ENCODE measurements at regions not wholly inside any gene's neighbourhood (a gene's known extent, or its start where the extent isn't known, plus 50 kb on each side); places are given as distances from the start of the nearest gene placed in this dataset.

DNA sequence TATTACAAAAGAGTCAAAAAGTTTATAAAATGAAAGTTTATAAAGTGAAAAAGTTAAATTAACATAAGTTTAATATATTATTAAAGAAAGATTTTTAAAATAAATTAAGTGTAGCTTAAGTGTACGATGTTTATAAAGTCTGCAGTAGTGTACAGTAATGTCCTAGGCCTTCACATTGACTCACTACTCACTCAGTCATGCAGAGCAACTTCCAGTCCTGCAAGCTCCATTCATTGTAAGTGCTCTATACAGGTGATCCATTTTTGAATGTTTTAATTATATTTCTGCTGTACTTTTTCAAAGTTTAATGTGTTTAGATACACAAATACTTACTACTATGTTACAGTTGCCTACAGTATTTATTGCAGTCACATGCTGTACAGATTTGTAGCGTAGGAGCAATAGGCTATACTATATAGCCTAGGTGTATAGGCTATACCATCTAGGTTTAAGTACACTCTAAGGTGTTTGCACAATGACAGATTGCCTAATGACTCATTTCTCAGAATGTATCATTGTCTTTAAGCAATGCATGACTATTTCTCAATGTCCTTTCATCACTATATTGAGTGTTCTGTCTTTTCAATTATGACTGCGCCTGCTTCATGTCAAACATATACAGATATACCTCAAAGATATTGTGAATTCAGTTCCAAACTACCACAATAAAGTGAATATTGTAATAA, 1110.3 kb upstream of the MAP3K7 start:
- WGBS, 4 donors = 91 to 94% (median 93%) methylated on average over 3 of the region's 3 CpGs
- H3K4me3 ChIP-seq = no peak overlapping the region
- no peaks in the 10 kb centered on the region for H3K36me3 ChIP-seq
- H3K27ac ChIP-seq = no peak overlapping the region
- ATAC-seq (no peak), DNase-seq (no peak)
- H3K9me3 ChIP-seq = no peaks in the 10 kb centered on the region
- intact Hi-C loops (cut with DNase I) = no loop called here
- TF ChIP-seq POLR2A (IDR thresholded peaks at IDR 0.05) = no peak
- TF ChIP-seq, protein P1, sequence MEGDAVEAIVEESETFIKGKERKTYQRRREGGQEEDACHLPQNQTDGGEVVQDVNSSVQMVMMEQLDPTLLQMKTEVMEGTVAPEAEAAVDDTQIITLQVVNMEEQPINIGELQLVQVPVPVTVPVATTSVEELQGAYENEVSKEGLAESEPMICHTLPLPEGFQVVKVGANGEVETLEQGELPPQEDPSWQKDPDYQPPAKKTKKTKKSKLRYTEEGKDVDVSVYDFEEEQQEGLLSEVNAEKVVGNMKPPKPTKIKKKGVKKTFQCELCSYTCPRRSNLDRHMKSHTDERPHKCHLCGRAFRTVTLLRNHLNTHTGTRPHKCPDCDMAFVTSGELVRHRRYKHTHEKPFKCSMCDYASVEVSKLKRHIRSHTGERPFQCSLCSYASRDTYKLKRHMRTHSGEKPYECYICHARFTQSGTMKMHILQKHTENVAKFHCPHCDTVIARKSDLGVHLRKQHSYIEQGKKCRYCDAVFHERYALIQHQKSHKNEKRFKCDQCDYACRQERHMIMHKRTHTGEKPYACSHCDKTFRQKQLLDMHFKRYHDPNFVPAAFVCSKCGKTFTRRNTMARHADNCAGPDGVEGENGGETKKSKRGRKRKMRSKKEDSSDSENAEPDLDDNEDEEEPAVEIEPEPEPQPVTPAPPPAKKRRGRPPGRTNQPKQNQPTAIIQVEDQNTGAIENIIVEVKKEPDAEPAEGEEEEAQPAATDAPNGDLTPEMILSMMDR (IDR thresholded peaks at IDR 0.05) = no peak
- no peaks in the 10 kb centered on the region for H3K27me3 ChIP-seq
- no peaks in the 10 kb centered on the region for H3K4me1 ChIP-seq

DNA sequence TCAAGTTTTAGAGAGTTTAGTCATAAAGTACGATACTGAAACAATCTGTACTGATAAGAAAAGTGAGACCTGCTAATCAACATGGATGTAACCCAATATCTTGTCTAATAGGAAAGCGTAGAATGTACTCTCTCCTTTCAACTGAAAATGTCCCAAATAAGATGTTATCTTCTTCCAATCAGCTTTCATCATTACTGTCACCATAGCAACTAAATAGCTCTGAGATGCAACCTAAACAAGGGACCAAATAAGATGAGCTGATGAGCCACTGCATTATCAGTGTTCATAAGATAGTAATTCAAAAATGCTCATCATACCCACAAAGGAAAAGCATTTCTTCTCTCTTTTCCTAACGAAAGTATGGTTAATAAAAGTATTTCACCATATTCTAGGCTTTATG, 1108.3 kb upstream of the MAP3K7 start:
- Histone ChIP-seq H3K4me1 (no peaks in the 10 kb centered on the region), H3K27ac (no peak overlapping the region), H3K36me3 (no peaks in the 10 kb centered on the region), H3K27me3 (no peaks in the 10 kb centered on the region), H3K9me3 (no peaks in the 10 kb centered on the region), H3K4me3 (no peak overlapping the region)
- 71 to 88% (median 81%) methylated on average over 3 of the region's 3 CpGs for WGBS, 4 donors
- intact Hi-C loops (cut with DNase I) = no loop called here
- TF ChIP-seq, protein P1 (IDR thresholded peaks at IDR 0.05) = no peak
- TF ChIP-seq POLR2A (IDR thresholded peaks at IDR 0.05) = no peak
- DNase-seq (no peak), ATAC-seq (no peak)

DNA sequence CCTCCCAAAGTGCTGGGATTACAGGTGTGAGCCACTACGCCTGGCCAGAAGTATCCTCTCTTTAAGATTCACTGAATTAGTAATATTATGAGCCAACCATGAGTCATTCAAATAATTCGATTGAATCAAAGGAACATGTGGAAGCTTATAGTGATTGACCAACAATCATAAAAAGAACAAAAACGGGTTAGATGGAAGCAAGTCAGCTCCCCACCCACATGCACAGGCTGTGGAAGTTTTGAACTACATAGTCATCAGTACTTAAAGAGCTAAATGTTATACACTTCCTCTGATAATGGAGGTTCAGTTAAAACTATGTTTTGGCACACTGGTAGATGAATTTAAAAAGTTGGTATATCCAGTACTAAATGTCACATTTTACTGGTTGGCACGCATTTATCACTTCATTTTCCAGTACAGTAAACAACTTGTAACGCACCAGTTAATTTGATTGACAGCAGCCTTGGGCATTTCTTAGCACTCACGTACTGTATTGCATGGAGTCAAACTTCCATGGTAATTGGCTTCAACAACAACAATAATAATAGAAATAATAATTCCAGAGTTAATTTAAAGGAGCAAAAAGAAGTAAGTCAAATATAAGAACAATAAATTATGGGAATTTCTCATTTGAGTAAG, 1107.3 kb upstream of the MAP3K7 start:
- intact Hi-C loops (cut with DNase I) = no loop called here
- Histone ChIP-seq H3K9me3 (no peaks in the 10 kb centered on the region), H3K36me3 (no peaks in the 10 kb centered on the region), H3K27me3 (no peaks in the 10 kb centered on the region), H3K4me3 (no peak overlapping the region), H3K4me1 (no peaks in the 10 kb centered on the region), H3K27ac (no peak overlapping the region)
- ATAC-seq (no peak), DNase-seq (no peak)
- WGBS, 4 donors = 77 to 84% (median 79%) methylated on average over 6 of the region's 6 CpGs
- TF ChIP-seq, protein P1 (IDR thresholded peaks at IDR 0.05) = no peak
- TF ChIP-seq POLR2A (IDR thresholded peaks at IDR 0.05) = no peak

GRCh38 chr6:91691449-91691848, 1104.6 kb upstream of the MAP3K7 start:
- Histone ChIP-seq H3K4me3 (no peak overlapping the region), H3K9me3 (no peaks in the 10 kb centered on the region), H3K36me3 (no peaks in the 10 kb centered on the region), H3K27ac (no peak overlapping the region), H3K27me3 (no peaks in the 10 kb centered on the region), H3K4me1 (no peaks in the 10 kb centered on the region)
- intact Hi-C loops (cut with DNase I) = no loop called here
- ATAC-seq = no peak
- 90 to 92% (median 90%) methylated on average over 6 of the region's 6 CpGs for WGBS, 4 donors
- no peak for DNase-seq
- TF ChIP-seq POLR2A (IDR thresholded peaks at IDR 0.05) = no peak
- TF ChIP-seq, protein P1 (IDR thresholded peaks at IDR 0.05) = no peak
